C4-2B (cell line): ENCODE measurements at regions not wholly inside any gene's neighbourhood (a gene's known extent, or its start where the extent isn't known, plus 50 kb on each side); places are given as distances from the start of the nearest gene placed in this dataset.

Experiments
- H3K27ac ChIP-seq: fragments of 450-650 bp; 2 replicates; pipeline ENCODE4 v1.5.1; 2017
- ZFX ChIP-seq: fragments of 450-650 bp; IDR thresholded peaks from 2 replicates; pipeline ENCODE4 v1.6.1; 2017
- TF ChIP-seq, protein P1 (sequence below): fragments of 450-650 bp; conservative IDR thresholded peaks from 2 replicates; pipeline ENCODE4 v1.5.1; 2017; ENCODE audit warnings: mild to moderate bottlenecking

DNA sequence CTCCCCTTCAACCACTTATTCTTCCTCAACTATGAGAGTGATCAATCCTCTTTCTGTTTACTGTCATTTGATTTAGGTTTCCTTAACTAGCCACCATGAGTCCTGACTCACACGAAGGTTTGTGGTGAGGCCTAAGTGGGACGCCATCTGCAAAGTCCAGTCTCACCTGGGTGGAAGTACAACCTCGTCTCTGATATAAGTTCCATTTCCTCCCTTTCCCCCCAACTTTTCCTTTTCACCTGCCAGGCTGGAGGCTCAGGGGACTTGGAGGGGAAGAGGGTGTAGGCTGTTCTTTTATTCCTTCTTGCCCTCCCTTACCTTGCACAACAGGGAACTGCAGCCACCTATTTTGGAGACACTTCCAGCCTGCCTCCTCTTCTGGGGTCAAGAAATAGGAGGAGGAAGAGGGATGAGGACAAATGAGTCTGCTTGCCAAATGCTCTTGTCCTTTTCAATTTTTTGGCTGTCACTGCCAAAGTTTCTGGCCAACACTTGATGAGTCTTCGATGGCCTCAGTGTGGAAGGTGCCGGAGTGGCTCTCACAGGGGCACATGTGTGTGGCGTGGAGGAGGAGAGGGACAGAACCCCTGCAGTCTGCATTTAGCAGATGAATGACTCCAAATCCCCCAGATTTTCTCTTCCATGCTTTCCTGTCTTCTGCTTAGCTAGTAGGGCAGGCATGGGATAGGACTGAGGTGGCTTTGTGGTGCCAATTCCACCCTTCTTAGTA lies 249.6 kb downstream of the NSG2 start:
- TF ChIP-seq, protein P1, sequence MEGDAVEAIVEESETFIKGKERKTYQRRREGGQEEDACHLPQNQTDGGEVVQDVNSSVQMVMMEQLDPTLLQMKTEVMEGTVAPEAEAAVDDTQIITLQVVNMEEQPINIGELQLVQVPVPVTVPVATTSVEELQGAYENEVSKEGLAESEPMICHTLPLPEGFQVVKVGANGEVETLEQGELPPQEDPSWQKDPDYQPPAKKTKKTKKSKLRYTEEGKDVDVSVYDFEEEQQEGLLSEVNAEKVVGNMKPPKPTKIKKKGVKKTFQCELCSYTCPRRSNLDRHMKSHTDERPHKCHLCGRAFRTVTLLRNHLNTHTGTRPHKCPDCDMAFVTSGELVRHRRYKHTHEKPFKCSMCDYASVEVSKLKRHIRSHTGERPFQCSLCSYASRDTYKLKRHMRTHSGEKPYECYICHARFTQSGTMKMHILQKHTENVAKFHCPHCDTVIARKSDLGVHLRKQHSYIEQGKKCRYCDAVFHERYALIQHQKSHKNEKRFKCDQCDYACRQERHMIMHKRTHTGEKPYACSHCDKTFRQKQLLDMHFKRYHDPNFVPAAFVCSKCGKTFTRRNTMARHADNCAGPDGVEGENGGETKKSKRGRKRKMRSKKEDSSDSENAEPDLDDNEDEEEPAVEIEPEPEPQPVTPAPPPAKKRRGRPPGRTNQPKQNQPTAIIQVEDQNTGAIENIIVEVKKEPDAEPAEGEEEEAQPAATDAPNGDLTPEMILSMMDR = no peak
- no peak for TF ChIP-seq ZFX
- no peak overlapping the region for H3K27ac ChIP-seq

DNA sequence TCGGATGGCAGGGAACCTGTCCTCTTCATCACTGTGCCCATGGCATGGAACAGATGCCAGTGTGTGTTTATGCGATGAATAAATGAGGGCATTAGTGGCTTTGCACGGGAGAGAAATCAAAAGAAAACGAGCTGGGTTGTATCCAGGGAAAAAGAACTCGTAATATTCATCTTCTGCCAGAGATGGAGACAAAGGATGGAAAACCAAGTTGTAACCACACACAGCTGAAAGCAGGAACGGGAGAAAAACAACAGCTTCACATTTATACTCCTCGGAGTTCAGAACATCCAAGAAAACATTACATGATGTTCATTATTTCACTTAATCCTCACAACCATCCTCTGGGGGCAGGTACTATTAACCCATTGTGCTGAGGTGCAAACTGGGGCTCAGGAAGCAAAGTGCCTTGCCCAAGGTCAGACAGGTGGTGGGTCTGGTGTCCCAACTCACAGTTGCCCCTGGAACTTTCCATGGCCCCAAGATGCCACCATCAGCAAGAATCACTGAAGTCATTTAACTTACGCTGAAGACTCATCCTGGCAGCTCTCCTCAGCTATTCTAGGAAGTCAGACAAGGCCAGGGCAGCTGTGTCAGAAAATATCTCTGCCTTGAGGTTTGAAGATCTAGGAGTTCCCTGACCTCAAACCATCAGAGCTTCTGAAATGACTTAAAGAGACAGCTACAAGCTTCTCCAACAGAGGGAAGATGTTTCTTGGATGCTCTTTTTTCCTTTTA lies 250.4 kb downstream of the NSG2 start:
- TF ChIP-seq, protein P1 = no peak
- TF ChIP-seq ZFX = no peak
- H3K27ac ChIP-seq = no peak overlapping the region

DNA sequence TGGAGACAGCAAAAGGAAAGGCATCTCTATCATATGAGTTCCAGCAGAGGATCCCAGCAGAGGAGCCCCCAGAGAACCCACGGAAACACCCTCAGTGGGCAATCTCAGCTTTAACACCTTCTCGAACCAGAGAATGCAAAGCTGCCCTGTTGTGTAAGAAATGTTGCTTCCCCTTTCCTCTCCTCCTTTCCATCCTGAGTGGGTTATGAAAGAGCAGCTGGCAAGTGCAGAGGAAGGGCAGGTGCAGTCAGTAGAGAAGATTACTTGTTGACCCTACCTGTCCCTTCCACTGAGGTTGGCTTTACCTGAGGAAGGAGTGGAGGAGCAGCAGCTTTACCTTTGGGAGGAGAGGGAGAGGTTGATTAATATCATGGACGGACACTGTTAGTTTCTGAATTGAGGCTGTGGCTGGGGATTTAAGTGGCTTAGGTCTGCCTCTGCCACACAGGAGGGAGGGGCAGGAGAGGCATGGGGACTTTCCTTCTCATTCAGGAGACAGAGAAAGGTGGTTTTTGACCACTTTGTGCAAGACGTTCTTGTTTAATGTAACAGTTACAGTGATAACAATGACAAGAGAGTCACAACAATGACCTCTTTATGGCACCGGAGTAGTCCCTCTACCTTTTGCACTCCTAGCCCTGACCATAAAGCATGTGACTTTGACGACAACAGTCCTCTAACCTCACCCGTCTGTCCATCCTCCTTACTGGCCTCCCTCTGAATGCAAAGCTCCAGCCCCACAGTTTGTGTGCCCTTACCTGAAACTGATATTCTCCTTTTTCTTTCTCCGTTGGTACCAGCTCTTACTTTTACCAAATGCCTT lies 254.8 kb downstream of the NSG2 start:
- TF ChIP-seq, protein P1 = no peak
- no peak for TF ChIP-seq ZFX
- H3K27ac ChIP-seq = no peak overlapping the region

DNA sequence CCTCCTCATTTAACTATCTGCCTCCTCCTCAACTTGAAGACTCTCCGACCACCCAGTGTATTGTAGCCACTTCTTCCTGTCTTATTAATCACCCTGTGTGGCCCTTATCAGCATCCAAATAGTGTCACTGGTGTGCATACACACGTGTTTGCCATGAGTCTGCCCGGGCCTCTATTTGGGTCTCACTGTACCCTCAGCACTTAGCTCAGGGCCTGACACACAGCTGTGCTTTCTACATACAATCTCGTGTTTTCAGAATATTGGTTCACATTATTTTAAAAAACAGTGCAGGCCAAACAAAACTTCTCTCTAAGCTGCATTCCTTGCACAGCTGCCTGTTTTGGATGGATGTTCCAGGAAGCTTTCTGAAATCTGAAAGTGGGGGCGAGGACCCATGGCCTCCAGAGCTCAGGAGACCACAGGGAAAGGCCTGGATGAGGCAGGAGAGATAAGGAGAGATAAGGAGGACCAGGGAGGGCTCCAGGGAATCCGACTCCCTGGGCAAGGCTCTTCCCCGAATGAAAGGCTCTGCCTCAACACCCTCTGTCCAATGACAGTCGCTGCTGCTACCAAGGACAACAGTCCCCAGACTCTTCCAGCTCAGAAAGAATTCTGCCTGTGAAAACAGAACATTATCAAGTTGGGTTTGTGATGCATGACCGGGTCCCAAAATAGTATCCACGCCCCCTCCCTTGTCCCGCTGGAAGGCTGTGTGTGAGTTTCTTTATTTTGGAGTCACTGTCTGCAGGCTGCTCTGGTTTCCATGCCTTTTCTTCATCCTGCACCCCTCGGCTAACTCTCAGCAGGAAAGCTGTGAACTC lies 255.6 kb downstream of the NSG2 start:
- TF ChIP-seq, protein P1 = no peak

DNA sequence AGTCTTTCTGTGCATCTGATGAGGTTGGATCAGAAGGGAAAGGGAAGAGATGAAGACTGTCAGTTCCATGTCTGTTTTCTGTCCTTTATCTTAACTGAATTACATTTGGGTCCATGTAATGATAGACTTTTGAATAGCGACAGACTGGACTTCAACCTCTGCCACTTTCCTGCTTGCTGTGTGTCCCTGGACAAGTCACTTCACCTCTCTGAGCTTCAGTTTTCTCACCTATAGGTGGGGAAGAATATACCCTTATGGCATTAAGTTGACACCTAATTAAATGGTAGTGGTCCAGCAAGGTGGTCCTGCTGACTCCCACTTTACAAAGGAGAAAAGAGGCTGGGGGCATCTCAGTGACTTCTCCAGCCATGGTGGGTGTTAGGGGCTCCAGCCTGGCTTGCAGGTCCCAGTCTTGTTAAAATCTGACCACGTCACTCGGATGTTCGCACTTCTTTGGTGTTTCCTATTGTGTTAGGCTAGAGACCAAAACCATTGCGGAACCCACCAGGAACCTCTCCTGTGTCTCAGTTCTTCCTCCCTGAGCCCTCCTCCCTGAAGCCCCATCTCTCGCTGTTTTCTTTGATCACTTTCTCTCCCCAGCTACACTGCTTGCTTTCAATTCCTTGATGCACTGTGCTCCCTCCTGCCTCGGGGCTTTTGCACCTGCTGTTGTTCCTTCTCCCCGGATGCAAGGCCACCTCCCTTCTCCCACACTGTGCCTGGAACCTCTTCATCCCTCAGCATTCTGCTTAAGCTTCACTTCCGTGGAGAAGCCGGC lies 256.5 kb downstream of the NSG2 start:
- TF ChIP-seq, protein P1 = no peak
- H3K27ac ChIP-seq = no peak overlapping the region

More for the DNA sequence above, 255.6 kb downstream of the NSG2 start:
- H3K27ac ChIP-seq = no peak overlapping the region

DNA sequence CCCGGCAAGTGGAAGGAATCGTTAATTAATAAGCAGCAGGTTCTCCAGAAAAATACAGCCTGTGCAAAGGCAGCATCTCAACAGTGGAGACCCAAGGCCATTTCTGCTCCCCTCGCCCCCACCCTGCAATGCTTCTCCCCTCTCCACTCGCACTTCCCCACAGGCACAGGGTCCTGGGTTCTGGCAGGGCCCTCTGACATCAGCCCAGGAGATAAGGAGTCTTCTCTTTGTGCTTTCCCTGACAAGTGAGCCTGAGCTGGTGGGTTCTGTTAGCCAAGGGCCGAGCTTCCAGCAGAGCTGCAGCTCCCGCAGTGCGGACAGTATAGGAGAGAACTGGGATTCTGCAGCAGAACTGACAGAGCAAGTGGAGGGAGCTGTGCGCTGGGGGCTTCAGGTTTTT lies 257.5 kb downstream of the NSG2 start:
- no peak overlapping the region for H3K27ac ChIP-seq
- TF ChIP-seq, protein P1 = no peak
- TF ChIP-seq ZFX = no peak
